NCI-H146 (cell line): ENCODE measurements at regions not wholly inside any gene's neighbourhood (a gene's known extent, or its start where the extent isn't known, plus 50 kb on each side); places are given as distances from the start of the nearest gene placed in this dataset.

Experiments used
- DNase-seq: peaks from one replicate; lab custom pipeline; 2025; lab: John Stamatoyannopoulos, UW

- no peak for DNase-seq
Observed at GRCh38 chr3:22225161-22225560, 474.2 kb upstream of the ZNF385D start.

- no peak for DNase-seq
Observed at GRCh38 chr3:22228705-22229104, 477.7 kb upstream of the ZNF385D start.

- DNase-seq: no peak
Observed at GRCh38 chr3:22231061-22231460, 480.1 kb upstream of the ZNF385D start.

GRCh38 chr3:22236490-22237270, 485.7 kb upstream of the ZNF385D start:
- no peak for DNase-seq

- no peak for DNase-seq
Observed at GRCh38 chr3:22239011-22239410, 488.0 kb upstream of the ZNF385D start.

GRCh38 chr3:22241110-22241509, 490.1 kb upstream of the ZNF385D start:
- DNase-seq: no peak

- no peak for DNase-seq
Observed at GRCh38 chr3:22244761-22245521, 493.9 kb upstream of the ZNF385D start.

- DNase-seq: no peak
Observed at GRCh38 chr3:22245811-22246583, 495.0 kb upstream of the ZNF385D start.

GRCh38 chr3:22249658-22250057, 498.6 kb upstream of the ZNF385D start:
- no peak for DNase-seq

- DNase-seq: no peak
Observed at GRCh38 chr3:22257252-22257651, 506.2 kb upstream of the ZNF385D start.

- DNase-seq: no peak
Observed at GRCh38 chr3:22262386-22262785, 511.4 kb upstream of the ZNF385D start.

GRCh38 chr3:22263042-22263441, 512.0 kb upstream of the ZNF385D start:
- DNase-seq: no peak

GRCh38 chr3:22265403-22265802, 514.4 kb upstream of the ZNF385D start:
- DNase-seq: no peak

GRCh38 chr3:22269831-22270230, 518.8 kb upstream of the ZNF385D start:
- no peak for DNase-seq

- DNase-seq: no peak
Observed at GRCh38 chr3:22276351-22276750, 525.3 kb upstream of the ZNF385D start.

GRCh38 chr3:22284559-22284958, 533.5 kb upstream of the ZNF385D start:
- DNase-seq: no peak

GRCh38 chr3:22288756-22289155, 537.7 kb upstream of the ZNF385D start:
- DNase-seq: no peak

- DNase-seq: no peak
Observed at GRCh38 chr3:22292681-22293080, 541.7 kb upstream of the ZNF385D start.

GRCh38 chr3:22296601-22297000, 545.6 kb upstream of the ZNF385D start:
- no peak for DNase-seq

- DNase-seq: no peak
Observed at GRCh38 chr3:22297436-22297835, 546.4 kb upstream of the ZNF385D start.

- DNase-seq: no peak
Observed at GRCh38 chr3:22306454-22306853, 555.4 kb upstream of the ZNF385D start.

GRCh38 chr3:22308871-22309270, 557.9 kb upstream of the ZNF385D start:
- DNase-seq: no peak

- DNase-seq: no peak
Observed at GRCh38 chr3:22315925-22316324, 564.9 kb upstream of the ZNF385D start.
